ENCODE measurements at regions not wholly inside any gene's neighbourhood (a gene's known extent, or its start where the extent isn't known, plus 50 kb on each side); places are given as distances from the start of the nearest gene placed in this dataset.

GRCh38 chr7:128165927-128166420 is 75.1 kb upstream of the LEP start:
- intact Hi-C loops (cut with micrococcal nuclease; ENCODE audit: unreplicated experiment): no loop called here
- no peak overlapping the region for H3K4me2 ChIP-seq (ENCODE audit: low read length)
- no peaks in the 10 kb centered on the region for H3K36me3 ChIP-seq (ENCODE audit: insufficient read depth, low read length)
- CTCF ChIA-PET (ENCODE audit: unreplicated experiment): no interaction called here
- TF ChIP-seq EZH2phosphoT487 (IDR thresholded peaks at IDR 0.05; ENCODE audit: borderline replicate concordance, low read depth, low read length): no peak
- TF ChIP-seq, protein P1, sequence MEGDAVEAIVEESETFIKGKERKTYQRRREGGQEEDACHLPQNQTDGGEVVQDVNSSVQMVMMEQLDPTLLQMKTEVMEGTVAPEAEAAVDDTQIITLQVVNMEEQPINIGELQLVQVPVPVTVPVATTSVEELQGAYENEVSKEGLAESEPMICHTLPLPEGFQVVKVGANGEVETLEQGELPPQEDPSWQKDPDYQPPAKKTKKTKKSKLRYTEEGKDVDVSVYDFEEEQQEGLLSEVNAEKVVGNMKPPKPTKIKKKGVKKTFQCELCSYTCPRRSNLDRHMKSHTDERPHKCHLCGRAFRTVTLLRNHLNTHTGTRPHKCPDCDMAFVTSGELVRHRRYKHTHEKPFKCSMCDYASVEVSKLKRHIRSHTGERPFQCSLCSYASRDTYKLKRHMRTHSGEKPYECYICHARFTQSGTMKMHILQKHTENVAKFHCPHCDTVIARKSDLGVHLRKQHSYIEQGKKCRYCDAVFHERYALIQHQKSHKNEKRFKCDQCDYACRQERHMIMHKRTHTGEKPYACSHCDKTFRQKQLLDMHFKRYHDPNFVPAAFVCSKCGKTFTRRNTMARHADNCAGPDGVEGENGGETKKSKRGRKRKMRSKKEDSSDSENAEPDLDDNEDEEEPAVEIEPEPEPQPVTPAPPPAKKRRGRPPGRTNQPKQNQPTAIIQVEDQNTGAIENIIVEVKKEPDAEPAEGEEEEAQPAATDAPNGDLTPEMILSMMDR (conservative IDR thresholded peaks at IDR 0.05; ENCODE audit: low read length): no peak
- POLR2A ChIA-PET: no interaction called here
- H2AFZ ChIP-seq (ENCODE audit: low read length): no peak overlapping the region
- no peaks in the 10 kb centered on the region for H3K9me3 ChIP-seq (ENCODE audit: low read length)
- H3K4me3 ChIP-seq (ENCODE audit: low read depth, low read length, poor library complexity, severe bottlenecking): no peak overlapping the region
- H3K9me2 ChIP-seq (ENCODE audit: insufficient read depth, low read length): no peaks in the 10 kb centered on the region
- no peaks in the 10 kb centered on the region for H3K79me2 ChIP-seq (ENCODE audit: insufficient read depth, low read depth, low read length)
- no peaks in the 10 kb centered on the region for H3K4me1 ChIP-seq (ENCODE audit: insufficient read depth, low read length, poor library complexity, severe bottlenecking)
- BruUV-seq (replicated peaks): no TSS peak
- no peak for DNase-seq (ENCODE audit: low spot score)
- H3K27ac ChIP-seq (ENCODE audit: low read depth, low read length, poor library complexity, severe bottlenecking): no peak overlapping the region
- no peaks in the 10 kb centered on the region for H4K20me1 ChIP-seq (ENCODE audit: insufficient read depth, low read length)

- CTCF ChIA-PET (ENCODE audit: unreplicated experiment): no interaction called here
- DNase-seq (ENCODE audit: low spot score): no peak
Observed at GRCh38 chr7:128166603-128167041, 74.5 kb upstream of the LEP start.

GRCh38 chr7:128167042-128167701 is 73.9 kb upstream of the LEP start:
- Histone ChIP-seq H4K20me1 (ENCODE audit: insufficient read depth, low read length) (no peaks in the 10 kb centered on the region), H2AFZ (ENCODE audit: low read length) (no peak overlapping the region), H3K27ac (ENCODE audit: low read depth, low read length, poor library complexity, severe bottlenecking) (no peak overlapping the region), H3K4me1 (ENCODE audit: insufficient read depth, low read length, poor library complexity, severe bottlenecking) (no peaks in the 10 kb centered on the region), H3K4me2 (ENCODE audit: low read length) (no peak overlapping the region), H3K9me2 (ENCODE audit: insufficient read depth, low read length) (no peaks in the 10 kb centered on the region), H3K79me2 (ENCODE audit: insufficient read depth, low read depth, low read length) (no peaks in the 10 kb centered on the region), H3K4me3 (ENCODE audit: low read depth, low read length, poor library complexity, severe bottlenecking) (no peak overlapping the region), H3K36me3 (ENCODE audit: insufficient read depth, low read length) (no peaks in the 10 kb centered on the region), H3K9me3 (ENCODE audit: low read length) (no peaks in the 10 kb centered on the region)
- TF ChIP-seq EZH2phosphoT487 (IDR thresholded peaks at IDR 0.05; ENCODE audit: borderline replicate concordance, low read depth, low read length): no peak
- TF ChIP-seq, protein P1 (conservative IDR thresholded peaks at IDR 0.05; ENCODE audit: low read length): no peak
- ChIA-PET CTCF (ENCODE audit: unreplicated experiment) (no interaction called here), POLR2A (no interaction called here)
- no TSS peak for BruUV-seq (replicated peaks)
- intact Hi-C loops (cut with micrococcal nuclease; ENCODE audit: unreplicated experiment): no loop called here
- no peak for DNase-seq (ENCODE audit: low spot score)

More at GRCh38 chr7:128166603-128167041, 74.5 kb upstream of the LEP start:
- H2AFZ ChIP-seq (ENCODE audit: low read length): no peak overlapping the region
- H3K36me3 ChIP-seq (ENCODE audit: insufficient read depth, low read length): no peaks in the 10 kb centered on the region
- H3K9me3 ChIP-seq (ENCODE audit: low read length): no peaks in the 10 kb centered on the region
- no peaks in the 10 kb centered on the region for H4K20me1 ChIP-seq (ENCODE audit: insufficient read depth, low read length)
- H3K4me2 ChIP-seq (ENCODE audit: low read length): no peak overlapping the region
- BruUV-seq (replicated peaks): no TSS peak
- no peak overlapping the region for H3K27ac ChIP-seq (ENCODE audit: low read depth, low read length, poor library complexity, severe bottlenecking)
- intact Hi-C loops (cut with micrococcal nuclease; ENCODE audit: unreplicated experiment): no loop called here
- TF ChIP-seq EZH2phosphoT487 (IDR thresholded peaks at IDR 0.05; ENCODE audit: borderline replicate concordance, low read depth, low read length): no peak
- TF ChIP-seq, protein P1 (conservative IDR thresholded peaks at IDR 0.05; ENCODE audit: low read length): no peak
- POLR2A ChIA-PET: no interaction called here
- no peaks in the 10 kb centered on the region for H3K79me2 ChIP-seq (ENCODE audit: insufficient read depth, low read depth, low read length)
- H3K4me1 ChIP-seq (ENCODE audit: insufficient read depth, low read length, poor library complexity, severe bottlenecking): no peaks in the 10 kb centered on the region
- no peak overlapping the region for H3K4me3 ChIP-seq (ENCODE audit: low read depth, low read length, poor library complexity, severe bottlenecking)
- no peaks in the 10 kb centered on the region for H3K9me2 ChIP-seq (ENCODE audit: insufficient read depth, low read length)
